ENCODE measurements at regions not wholly inside any gene's neighbourhood (a gene's known extent, or its start where the extent isn't known, plus 50 kb on each side); places are given as distances from the start of the nearest gene placed in this dataset.

DNA sequence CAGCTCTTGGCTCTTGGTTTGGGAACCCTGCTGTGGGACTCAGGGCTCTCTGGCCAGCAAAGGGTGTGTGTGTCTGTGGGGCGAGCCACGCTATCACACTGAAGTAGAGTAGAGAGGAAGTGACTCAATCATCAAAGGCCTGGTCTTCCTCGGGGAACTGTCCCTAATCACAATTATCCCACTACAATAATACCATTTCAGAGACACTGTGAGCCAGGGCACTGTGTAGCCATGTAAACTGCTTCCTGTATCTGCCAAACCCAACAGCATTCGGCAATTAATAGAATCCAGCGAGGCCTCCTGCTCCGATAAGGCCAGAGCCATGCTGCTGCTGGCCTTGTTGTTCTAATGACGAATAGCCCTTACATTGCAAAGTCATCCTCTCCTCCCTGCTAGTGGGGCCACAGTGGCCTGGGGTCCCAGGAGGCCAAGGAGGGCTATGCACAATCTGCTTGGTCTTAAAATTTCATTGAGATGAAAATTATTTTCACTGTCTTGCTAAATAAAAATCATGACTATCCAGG, 49.8 kb upstream of the LMO2 start:
- H3K9me3 Mint-ChIP-seq = no peaks in the 10 kb centered on the region
- no peak overlapping the region for H3K4me3 Mint-ChIP-seq
- H3K36me3 Mint-ChIP-seq = no peaks in the 10 kb centered on the region
- POLR2A ChIA-PET = no interaction called here
- no peak for DNase-seq
- peaks cover 0 to 15% (median 0%) of the 10 kb centered on the region in 4 donors for H3K4me1 Mint-ChIP-seq
- ATAC-seq = no peak
- peaks cover 0 to 13% (median 3%) of the 10 kb centered on the region in 5 donors for H3K27me3 Mint-ChIP-seq
- no peak overlapping the region for H3K27ac Mint-ChIP-seq

Measured in naive thymus-derived CD8-positive, alpha-beta T cell (primary cell).